OCI-LY7 (cell line): ENCODE measurements at regions not wholly inside any gene's neighbourhood (a gene's known extent, or its start where the extent isn't known, plus 50 kb on each side); places are given as distances from the start of the nearest gene placed in this dataset.

Source experiments
- EZH2phosphoT487 ChIP-seq: fragments of 200-600 bp; sonication (generic); IDR thresholded peaks from 2 replicates; pipeline ENCODE4 v1.6.1; 2018; ENCODE audit warnings: low read depth, borderline replicate concordance, mild to moderate bottlenecking, mixed run types, antibody characterized with exemption, low read length, moderate library complexity, mixed read lengths
- TF ChIP-seq, protein P1 (sequence below): fragments of 200-600 bp; sonication (generic); conservative IDR thresholded peaks from 2 replicates; pipeline ENCODE4 v1.5.1; 2014; ENCODE audit warnings: mild to moderate bottlenecking, antibody characterized with exemption, low read length, moderate library complexity, mixed read lengths

- TF ChIP-seq, protein P1, sequence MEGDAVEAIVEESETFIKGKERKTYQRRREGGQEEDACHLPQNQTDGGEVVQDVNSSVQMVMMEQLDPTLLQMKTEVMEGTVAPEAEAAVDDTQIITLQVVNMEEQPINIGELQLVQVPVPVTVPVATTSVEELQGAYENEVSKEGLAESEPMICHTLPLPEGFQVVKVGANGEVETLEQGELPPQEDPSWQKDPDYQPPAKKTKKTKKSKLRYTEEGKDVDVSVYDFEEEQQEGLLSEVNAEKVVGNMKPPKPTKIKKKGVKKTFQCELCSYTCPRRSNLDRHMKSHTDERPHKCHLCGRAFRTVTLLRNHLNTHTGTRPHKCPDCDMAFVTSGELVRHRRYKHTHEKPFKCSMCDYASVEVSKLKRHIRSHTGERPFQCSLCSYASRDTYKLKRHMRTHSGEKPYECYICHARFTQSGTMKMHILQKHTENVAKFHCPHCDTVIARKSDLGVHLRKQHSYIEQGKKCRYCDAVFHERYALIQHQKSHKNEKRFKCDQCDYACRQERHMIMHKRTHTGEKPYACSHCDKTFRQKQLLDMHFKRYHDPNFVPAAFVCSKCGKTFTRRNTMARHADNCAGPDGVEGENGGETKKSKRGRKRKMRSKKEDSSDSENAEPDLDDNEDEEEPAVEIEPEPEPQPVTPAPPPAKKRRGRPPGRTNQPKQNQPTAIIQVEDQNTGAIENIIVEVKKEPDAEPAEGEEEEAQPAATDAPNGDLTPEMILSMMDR = peak; percentile 89
- TF ChIP-seq EZH2phosphoT487 = no peak
Observed at GRCh38 chr6:56359201-56359899, 112.0 kb upstream of the COL21A1 start.
